Cardiac muscle cell (in vitro differentiated cells and primary cell): ENCODE measurements at regions not wholly inside any gene's neighbourhood (a gene's known extent, or its start where the extent isn't known, plus 50 kb on each side); places are given as distances from the start of the nearest gene placed in this dataset.
A peak's percentile ranks its signal among the peaks of the same experiment; 100 is the strongest.

ENCODE experiments used
- DNase-seq, 2 donors: peaks; one replicate each; pipeline versions ENCODE4 v3.0.0 to v3.0.0-alpha.2; 2010 to 2017; ENCODE audit warnings: low read depth in 1 of 2, low spot score in 1 of 2
- H3K27ac ChIP-seq: fragments of 200-600 bp; sonication (generic); 2 replicates; pipeline ENCODE4 v1.5.1; 2016
- H3K27me3 ChIP-seq: fragments of 200-600 bp; sonication (generic); 2 replicates; pipeline ENCODE4 v1.6.0; 2016; ENCODE audit warnings: control low read depth
- H3K36me3 ChIP-seq: fragments of 200-600 bp; sonication (generic); 2 replicates; pipeline ENCODE4 v1.5.1; 2016; ENCODE audit warnings: control low read depth
- H3K4me1 ChIP-seq: fragments of 200-600 bp; sonication (generic); 2 replicates; pipeline ENCODE4 v1.8.1; 2017; ENCODE audit warnings: low read depth, mild to moderate bottlenecking, mixed run types
- H3K4me3 ChIP-seq: fragments of 200-600 bp; sonication (generic); 2 replicates; pipeline ENCODE4 v1.5.1; 2016; ENCODE audit warnings: mild to moderate bottlenecking
- H3K9me3 ChIP-seq: fragments of 200-600 bp; sonication (generic); 2 replicates; pipeline ENCODE4 v1.5.1; 2017; ENCODE audit warnings: low read depth, mild to moderate bottlenecking, control low read depth
- CTCF ChIP-seq: IDR thresholded peaks from 2 replicates; pipeline ENCODE4 v1.5.1; 2012; ENCODE audit warnings: low read depth, mild to moderate bottlenecking, low read length

DNA sequence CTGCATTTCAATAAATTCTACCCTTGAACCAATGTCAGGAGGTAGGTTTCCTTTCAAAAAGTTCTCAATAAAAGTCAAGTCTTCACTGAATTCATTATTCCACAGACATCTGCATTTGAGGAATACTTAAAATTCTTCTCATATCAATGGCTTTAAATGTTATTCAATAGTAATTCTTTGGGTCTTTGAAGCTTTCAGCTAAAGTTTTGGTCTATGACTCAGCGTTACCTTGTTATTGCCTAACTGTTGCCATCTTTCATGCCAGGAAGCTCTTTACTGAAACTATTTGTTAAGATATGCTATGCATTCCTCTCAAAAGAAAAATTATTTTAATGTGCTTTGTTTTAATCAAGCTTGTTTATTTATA lies 170.5 kb downstream of the NNT start:
- Histone ChIP-seq H3K4me1 (peaks cover 6% of the 10 kb centered on the region), H3K4me3 (no peak overlapping the region), H3K27me3 (no peaks in the 10 kb centered on the region), H3K9me3 (no peaks in the 10 kb centered on the region), H3K36me3 (no peaks in the 10 kb centered on the region), H3K27ac (no peak overlapping the region)
- TF ChIP-seq CTCF = no peak
- peak in 1 of 2 donors; percentile 87 for DNase-seq

GRCh38 chr5:43772764-43773477 lies 169.9 kb downstream of the NNT start:
- Histone ChIP-seq H3K9me3 (no peaks in the 10 kb centered on the region), H3K36me3 (no peaks in the 10 kb centered on the region), H3K4me3 (no peak overlapping the region), H3K27me3 (no peaks in the 10 kb centered on the region), H3K4me1 (peaks cover 6% of the 10 kb centered on the region), H3K27ac (no peak overlapping the region)
- peak in 1 of 2 donors; percentile 90 for DNase-seq
- TF ChIP-seq CTCF = no peak

DNA sequence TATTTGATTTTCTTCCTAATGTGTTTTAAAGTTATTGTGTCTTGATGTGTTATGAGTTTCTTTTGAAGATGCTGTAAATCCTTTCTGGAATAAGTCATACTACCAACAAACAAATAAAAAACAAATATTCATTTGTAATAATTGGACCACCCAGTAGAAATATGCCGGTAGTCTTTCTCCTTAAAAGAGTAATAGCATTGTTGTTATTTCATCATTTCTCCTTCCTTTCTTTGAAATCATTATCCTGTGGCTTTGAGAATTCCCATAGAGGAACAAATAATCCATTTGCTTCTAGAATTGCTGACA lies 169.4 kb downstream of the NNT start:
- TF ChIP-seq CTCF = no peak
- Histone ChIP-seq H3K4me1 (peaks cover 6% of the 10 kb centered on the region), H3K9me3 (no peaks in the 10 kb centered on the region), H3K27me3 (no peaks in the 10 kb centered on the region), H3K27ac (no peak overlapping the region), H3K4me3 (no peak overlapping the region), H3K36me3 (no peaks in the 10 kb centered on the region)
- no peak for DNase-seq

GRCh38 chr5:43771611-43772031 lies 168.6 kb downstream of the NNT start:
- Histone ChIP-seq H3K27me3 (no peaks in the 10 kb centered on the region), H3K27ac (no peak overlapping the region), H3K9me3 (no peaks in the 10 kb centered on the region), H3K4me3 (no peak overlapping the region), H3K36me3 (no peaks in the 10 kb centered on the region), H3K4me1 (peaks cover 6% of the 10 kb centered on the region)
- no peak for TF ChIP-seq CTCF
- no peak for DNase-seq

GRCh38 chr5:43769571-43770355 lies 166.8 kb downstream of the NNT start:
- DNase-seq = peak in 1 of 2 donors; percentile 98
- Histone ChIP-seq H3K36me3 (no peaks in the 10 kb centered on the region), H3K4me3 (no peak overlapping the region), H3K4me1 (peaks cover 4% of the 10 kb centered on the region), H3K27me3 (no peaks in the 10 kb centered on the region), H3K27ac (no peak overlapping the region), H3K9me3 (no peaks in the 10 kb centered on the region)
- no peak for TF ChIP-seq CTCF
